ENCODE measurements at regions not wholly inside any gene's neighbourhood (a gene's known extent, or its start where the extent isn't known, plus 50 kb on each side); places are given as distances from the start of the nearest gene placed in this dataset.

- no peaks in the 10 kb centered on the region for H3K79me1 ChIP-seq (ENCODE audit: low read depth, low read length)
- H3K4me1 ChIP-seq (replicated peaks in 1 of 4; ENCODE audit: control insufficient read depth in 3 of 4, insufficient read depth in 4 of 4, low read length in 3 of 4) = no peaks in the 10 kb centered on the region
- no peak overlapping the region for H3K4me3 ChIP-seq (ENCODE audit: extremely low read depth in 1 of 4, insufficient read depth in 2 of 4, low read depth in 3 of 4, low read length in 4 of 4)
- no peak overlapping the region for H3K56ac ChIP-seq (replicated peaks; ENCODE audit: insufficient read length, low read depth, low read length)
- H3K79me2 ChIP-seq (ENCODE audit: control insufficient read depth in 1 of 2, insufficient read depth in 2 of 2, low read length in 2 of 2) = no peaks in the 10 kb centered on the region
- no peak overlapping the region for H2AK5ac ChIP-seq (ENCODE audit: low read depth, low read length)
- H4K5ac ChIP-seq (ENCODE audit: insufficient read length, low read depth, low read length) = no peak overlapping the region
- ChIA-PET POLR2A (ENCODE audit: partially characterized antibody) (no interaction called here), CTCF (ENCODE audit: partially characterized antibody) (interaction anchor here (0.6 to 2.6 kb wide), 3 partner anchors 15 to 178 kb away, joined by 3 to 13 read pairs (median 6); no protein-coding TSS in a partner anchor)
- H3K27ac ChIP-seq (ENCODE audit: low read depth, low read length) = no peak overlapping the region
- FAIRE-seq (no peak), DNase-seq (ENCODE audit: low read depth in 1 of 2, low spot score in 2 of 2) (no peak)
- H3K23me2 ChIP-seq (ENCODE audit: low read depth, low read length) = no peaks in the 10 kb centered on the region
- H2BK120ac ChIP-seq (replicated peaks; ENCODE audit: low read depth, low read length) = no peak overlapping the region
- H4K91ac ChIP-seq (replicated peaks; ENCODE audit: insufficient read length, low read length) = no peak overlapping the region
- no peak overlapping the region for H3K18ac ChIP-seq (ENCODE audit: extremely low read depth, low read length)
- H2BK15ac ChIP-seq (ENCODE audit: low read length) = no peak overlapping the region
- WGBS, 2 experiments (ENCODE audit: extremely low coverage in 1 of 2, insufficient coverage in 1 of 2, insufficient read length in 1 of 2, insufficient replicate concordance in 2 of 2, low coverage in 1 of 2, low lambda C conversion rate in 2 of 2, missing lambda C conversion rate in 1 of 2) = 86% methylated on average over 4 of the region's 4 CpGs; no CpG with 5 or more reads in 1 of the 2 experiments
- no peak overlapping the region for H4K8ac ChIP-seq (ENCODE audit: extremely low read depth, insufficient read depth, low read length)
- H3K9me3 ChIP-seq (ENCODE audit: insufficient read depth in 2 of 2, low read depth in 1 of 2, low read length in 1 of 2) = no peaks in the 10 kb centered on the region
- no peak overlapping the region for H2AFZ ChIP-seq (ENCODE audit: low read length)
- H2BK12ac ChIP-seq (ENCODE audit: low read depth, low read length) = no peak overlapping the region
- H3K9ac ChIP-seq (replicated peaks in 1 of 4; ENCODE audit: extremely low read depth in 1 of 4, low read depth in 3 of 4, low read length in 3 of 4) = no peak overlapping the region
- no peaks in the 10 kb centered on the region for H3K27me3 ChIP-seq (replicated peaks in 1 of 4; ENCODE audit: control insufficient read depth in 3 of 4, extremely low read depth in 1 of 4, insufficient read depth in 3 of 4, low read length in 3 of 4)
- H3K36me3 ChIP-seq (ENCODE audit: control insufficient read depth in 2 of 4, insufficient read depth in 4 of 4, low read length in 3 of 4) = no peaks in the 10 kb centered on the region
- H3K14ac ChIP-seq (ENCODE audit: insufficient read length) = no peak overlapping the region
- H4K20me1 ChIP-seq (replicated peaks in 1 of 2; ENCODE audit: control insufficient read depth in 1 of 2, insufficient read depth in 2 of 2, low read length in 2 of 2) = no peaks in the 10 kb centered on the region
- H2BK20ac ChIP-seq (ENCODE audit: low read length) = no peak overlapping the region
- no peak overlapping the region for H2BK5ac ChIP-seq (ENCODE audit: low read depth, low read length)
- H3K4ac ChIP-seq (replicated peaks; ENCODE audit: insufficient read length, low read depth, low read length) = no peak overlapping the region
- no peak overlapping the region for H3K4me2 ChIP-seq (ENCODE audit: insufficient read depth in 1 of 2, low read depth in 2 of 2, low read length in 2 of 2)
- H3K23ac ChIP-seq (ENCODE audit: insufficient read length) = no peak overlapping the region
- TF ChIP-seq SRF (IDR thresholded peaks at IDR 0.05; ENCODE audit: low read depth, low read length) = no peak
- no peak for TF ChIP-seq EZH2 (IDR thresholded peaks at IDR 0.05; ENCODE audit: low read depth, low read length, severe bottlenecking)
- no peak for TF ChIP-seq TBP (IDR thresholded peaks at IDR 0.05; ENCODE audit: low read depth, low read length)
Observed at GRCh38 chr19:31148671-31149070, 200.6 kb downstream of the TSHZ3 start.
